Activated T-helper 1 cell treated with anti-CD3 and anti-CD28 coated beads, Interleukin-12 subunit alpha, Interleukin-12 subunit beta, Interleukin-2, Interleukin-4 antibody, amounts not matched to agents 30 ng/mL and 10 ng/mL and 1 ng/mL, durations not matched to agents 14 hours and 24 hours and 36 hours (primary cell): ENCODE measurements at regions not wholly inside any gene's neighbourhood (a gene's known extent, or its start where the extent isn't known, plus 50 kb on each side); places are given as distances from the start of the nearest gene placed in this dataset.

Experiments
- DNase-seq: peaks from one replicate; pipeline ENCODE4 v3.0.0; 2021; ENCODE audit warnings: low spot score
- H3K27ac Mint-ChIP-seq: one replicate; pipeline ENCODE4 v1.8.0; 2021; ENCODE audit warnings: mild to moderate bottlenecking, mixed read lengths
- H3K27me3 Mint-ChIP-seq: one replicate; pipeline ENCODE4 v1.8.0; 2022; ENCODE audit warnings: mild to moderate bottlenecking, moderate library complexity, mixed read lengths; ENCODE audit not compliant: insufficient read depth
- H3K36me3 Mint-ChIP-seq: one replicate; pipeline ENCODE4 v1.8.0; 2021; ENCODE audit warnings: low read depth, mixed read lengths
- H3K4me1 Mint-ChIP-seq: one replicate; pipeline ENCODE4 v1.8.0; 2021; ENCODE audit warnings: low read depth, mixed read lengths
- H3K4me3 Mint-ChIP-seq: one replicate; pipeline ENCODE4 v1.8.0; 2021; ENCODE audit warnings: mild to moderate bottlenecking, moderate library complexity, mixed read lengths
- H3K9me3 Mint-ChIP-seq: one replicate; pipeline ENCODE4 v1.8.0; 2021; ENCODE audit warnings: mixed read lengths
- intact Hi-C: fragments of 100-400 bp; cut with micrococcal nuclease; formaldehyde crosslinking; loops from one replicate; pipeline ENCODE4 v1.15.1; 2024

DNA sequence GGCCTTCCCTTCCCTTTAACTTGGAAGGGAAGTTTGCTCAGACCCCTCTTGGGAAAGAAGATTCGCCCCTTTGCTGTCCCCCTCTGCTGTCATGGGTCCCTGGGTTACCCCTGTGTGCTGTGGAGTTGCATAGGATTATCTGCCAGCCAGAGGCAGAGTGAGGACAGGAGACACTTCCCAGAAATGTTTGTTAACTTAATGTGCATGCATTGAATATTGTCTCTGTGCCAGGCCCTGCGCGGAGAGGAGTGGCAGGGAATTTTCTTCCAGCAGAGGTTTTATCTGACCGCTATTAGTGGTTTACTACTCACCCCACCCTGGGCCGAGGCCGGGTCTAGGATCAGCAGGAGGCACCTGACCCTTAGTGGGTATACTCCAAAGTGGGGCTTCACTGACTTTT lies 894.8 kb downstream of the TBC1D22A start:
- no peaks in the 10 kb centered on the region for H3K4me1 Mint-ChIP-seq
- intact Hi-C loops = no loop called here
- DNase-seq = no peak
- H3K9me3 Mint-ChIP-seq = peaks cover 7% of the 10 kb centered on the region
- no peaks in the 10 kb centered on the region for H3K27me3 Mint-ChIP-seq
- H3K4me3 Mint-ChIP-seq = no peak overlapping the region
- no peak overlapping the region for H3K27ac Mint-ChIP-seq
- no peaks in the 10 kb centered on the region for H3K36me3 Mint-ChIP-seq

GRCh38 chr22:47656806-47657205 lies 894.4 kb downstream of the TBC1D22A start:
- no peak overlapping the region for H3K27ac Mint-ChIP-seq
- H3K4me3 Mint-ChIP-seq = no peak overlapping the region
- H3K4me1 Mint-ChIP-seq = no peaks in the 10 kb centered on the region
- intact Hi-C loops = no loop called here
- H3K9me3 Mint-ChIP-seq = peaks cover 7% of the 10 kb centered on the region
- DNase-seq = no peak
- H3K27me3 Mint-ChIP-seq = no peaks in the 10 kb centered on the region
- no peaks in the 10 kb centered on the region for H3K36me3 Mint-ChIP-seq

- intact Hi-C loops = no loop called here
- no peaks in the 10 kb centered on the region for H3K4me1 Mint-ChIP-seq
- peaks cover 7% of the 10 kb centered on the region for H3K9me3 Mint-ChIP-seq
- no peak overlapping the region for H3K27ac Mint-ChIP-seq
- H3K27me3 Mint-ChIP-seq = no peaks in the 10 kb centered on the region
- DNase-seq = no peak
- H3K4me3 Mint-ChIP-seq = no peak overlapping the region
- H3K36me3 Mint-ChIP-seq = no peaks in the 10 kb centered on the region
Observed at GRCh38 chr22:47655930-47656329, 893.5 kb downstream of the TBC1D22A start.

- H3K27ac Mint-ChIP-seq = no peak overlapping the region
- H3K36me3 Mint-ChIP-seq = no peaks in the 10 kb centered on the region
- no peak for DNase-seq
- H3K27me3 Mint-ChIP-seq = no peaks in the 10 kb centered on the region
- no peak overlapping the region for H3K4me3 Mint-ChIP-seq
- H3K9me3 Mint-ChIP-seq = no peaks in the 10 kb centered on the region
- no peaks in the 10 kb centered on the region for H3K4me1 Mint-ChIP-seq
- intact Hi-C loops = no loop called here
Observed at GRCh38 chr22:47654922-47655491, 892.6 kb downstream of the TBC1D22A start.

DNA sequence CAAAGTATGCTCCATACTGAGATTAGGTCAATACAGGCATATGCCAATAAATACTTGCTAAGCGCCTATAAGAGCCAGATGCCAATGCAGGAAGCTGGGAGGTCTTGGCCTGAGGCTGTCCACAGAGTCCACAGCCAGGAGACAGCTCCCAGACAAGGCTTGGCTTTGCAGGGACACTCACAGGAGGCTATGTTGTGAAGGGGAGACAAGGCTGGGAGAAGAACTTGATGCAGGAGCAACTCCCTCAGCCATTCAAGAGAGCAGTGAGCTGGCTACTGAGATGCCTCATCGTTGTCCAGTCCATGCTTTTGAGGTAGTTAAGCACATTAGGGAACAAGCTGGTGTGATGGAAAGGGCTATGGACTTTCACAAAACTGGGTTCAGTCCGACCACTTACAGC lies 891.5 kb downstream of the TBC1D22A start:
- no peak for DNase-seq
- Mint-ChIP-seq H3K27ac (no peak overlapping the region), H3K4me1 (no peaks in the 10 kb centered on the region), H3K4me3 (no peak overlapping the region), H3K27me3 (no peaks in the 10 kb centered on the region), H3K36me3 (no peaks in the 10 kb centered on the region), H3K9me3 (no peaks in the 10 kb centered on the region)
- intact Hi-C loops = no loop called here

DNA sequence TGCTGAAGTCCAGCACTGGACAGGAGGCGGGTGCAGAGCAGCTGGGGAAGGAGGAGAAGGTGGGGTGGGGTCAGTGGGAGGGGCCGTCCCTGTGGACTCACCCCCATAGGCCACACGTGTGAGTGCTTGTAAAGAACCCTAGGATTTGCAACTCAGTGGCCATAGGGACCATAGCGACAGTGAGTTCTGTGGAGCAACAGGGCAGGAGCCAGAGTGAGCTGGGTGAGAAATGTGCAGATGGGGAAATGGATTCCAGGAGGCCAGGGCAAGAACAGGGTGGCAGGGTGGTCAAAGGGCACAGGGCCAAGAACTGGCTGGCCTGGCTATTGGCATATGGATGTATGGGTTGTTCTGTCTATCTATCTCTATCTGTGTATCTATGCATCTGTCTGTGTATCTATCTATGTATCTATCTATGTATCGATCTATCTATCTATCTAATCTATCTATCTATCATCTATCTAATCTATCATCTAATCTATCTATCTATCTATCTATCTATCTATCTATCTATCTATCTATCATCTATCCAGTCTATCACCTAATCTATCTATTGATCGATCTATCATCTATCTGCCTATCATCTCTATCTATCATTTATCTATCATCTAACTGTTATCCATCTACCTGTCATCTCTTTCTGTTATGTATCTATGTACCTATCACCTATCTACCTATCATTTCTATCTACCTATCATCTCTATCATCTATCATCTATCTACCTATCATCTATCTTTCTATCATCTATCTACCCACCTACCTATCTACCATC lies 889.0 kb downstream of the TBC1D22A start:
- Mint-ChIP-seq H3K27ac (no peak overlapping the region), H3K27me3 (no peaks in the 10 kb centered on the region), H3K4me1 (no peaks in the 10 kb centered on the region), H3K4me3 (no peak overlapping the region), H3K9me3 (no peaks in the 10 kb centered on the region), H3K36me3 (no peaks in the 10 kb centered on the region)
- no peak for DNase-seq
- intact Hi-C loops = no loop called here

DNA sequence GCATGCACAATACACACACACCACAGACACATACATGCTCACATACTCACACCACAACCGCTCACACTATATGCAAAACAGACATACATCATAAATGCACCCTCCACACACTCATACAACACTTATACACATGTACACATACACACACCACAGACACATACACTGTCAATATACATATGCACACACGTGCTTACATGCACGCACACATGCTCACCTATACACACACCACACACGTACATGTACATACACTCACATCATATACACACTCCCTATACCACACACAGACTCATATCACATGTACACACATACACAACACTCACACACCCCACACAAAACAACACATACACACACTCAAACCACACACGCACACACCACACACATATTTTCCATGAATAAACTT lies 885.3 kb downstream of the TBC1D22A start:
- H3K9me3 Mint-ChIP-seq = no peaks in the 10 kb centered on the region
- no peak overlapping the region for H3K4me3 Mint-ChIP-seq
- no peaks in the 10 kb centered on the region for H3K27me3 Mint-ChIP-seq
- H3K27ac Mint-ChIP-seq = no peak overlapping the region
- no peak for DNase-seq
- H3K4me1 Mint-ChIP-seq = no peaks in the 10 kb centered on the region
- intact Hi-C loops = loop anchor here (10.0 kb wide), 1 partner anchor 57 kb away; no protein-coding TSS in a partner anchor
- H3K36me3 Mint-ChIP-seq = no peaks in the 10 kb centered on the region

GRCh38 chr22:47647181-47647580 lies 884.7 kb downstream of the TBC1D22A start:
- H3K27ac Mint-ChIP-seq = no peak overlapping the region
- no peaks in the 10 kb centered on the region for H3K27me3 Mint-ChIP-seq
- H3K36me3 Mint-ChIP-seq = no peaks in the 10 kb centered on the region
- DNase-seq = no peak
- no peaks in the 10 kb centered on the region for H3K4me1 Mint-ChIP-seq
- intact Hi-C loops = loop anchor here (10.0 kb wide), 1 partner anchor 58 kb away; no protein-coding TSS in a partner anchor
- H3K9me3 Mint-ChIP-seq = no peaks in the 10 kb centered on the region
- no peak overlapping the region for H3K4me3 Mint-ChIP-seq

GRCh38 chr22:47645923-47646322 lies 883.5 kb downstream of the TBC1D22A start:
- H3K27ac Mint-ChIP-seq = no peak overlapping the region

DNA sequence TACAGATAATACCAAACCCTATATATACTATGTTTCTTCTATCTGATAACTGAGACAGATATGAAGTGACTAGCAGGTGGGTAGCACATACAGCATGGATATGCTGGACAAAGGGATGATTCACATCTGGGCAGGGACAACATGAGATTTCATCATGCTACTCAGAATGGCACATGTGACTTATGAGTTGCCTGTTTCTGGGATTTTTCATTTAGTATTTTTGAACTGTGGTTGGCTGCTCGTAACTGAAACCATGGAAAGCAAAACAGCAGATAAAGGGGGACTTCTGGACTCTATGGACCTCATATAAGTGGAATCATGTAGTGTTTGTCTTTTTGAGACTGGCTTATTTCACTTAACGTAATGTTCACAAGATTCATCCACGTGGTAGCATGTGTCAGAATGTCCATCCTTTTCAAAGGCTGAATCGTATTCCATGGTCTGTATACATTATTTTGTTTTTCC lies 883.0 kb downstream of the TBC1D22A start:
- H3K9me3 Mint-ChIP-seq = no peaks in the 10 kb centered on the region
- no peaks in the 10 kb centered on the region for H3K36me3 Mint-ChIP-seq
- intact Hi-C loops = loop anchor here (10.0 kb wide), 1 partner anchor 59 kb away; no protein-coding TSS in a partner anchor
- H3K27me3 Mint-ChIP-seq = no peaks in the 10 kb centered on the region
- H3K4me3 Mint-ChIP-seq = no peak overlapping the region
- no peak overlapping the region for H3K27ac Mint-ChIP-seq
- no peak for DNase-seq
- no peaks in the 10 kb centered on the region for H3K4me1 Mint-ChIP-seq

More at GRCh38 chr22:47645923-47646322, 883.5 kb downstream of the TBC1D22A start:
- no peaks in the 10 kb centered on the region for H3K9me3 Mint-ChIP-seq
- H3K4me3 Mint-ChIP-seq = no peak overlapping the region
- no peak for DNase-seq
- H3K27me3 Mint-ChIP-seq = no peaks in the 10 kb centered on the region
- intact Hi-C loops = loop anchor here (10.0 kb wide), 1 partner anchor 59 kb away; no protein-coding TSS in a partner anchor
- no peaks in the 10 kb centered on the region for H3K4me1 Mint-ChIP-seq
- H3K36me3 Mint-ChIP-seq = no peaks in the 10 kb centered on the region

- no peaks in the 10 kb centered on the region for H3K27me3 Mint-ChIP-seq
- H3K36me3 Mint-ChIP-seq = no peaks in the 10 kb centered on the region
- peaks cover 26% of the 10 kb centered on the region for H3K9me3 Mint-ChIP-seq
- DNase-seq = no peak
- no peaks in the 10 kb centered on the region for H3K4me1 Mint-ChIP-seq
- H3K27ac Mint-ChIP-seq = no peak overlapping the region
- intact Hi-C loops = no loop called here
- H3K4me3 Mint-ChIP-seq = no peak overlapping the region
Observed at GRCh38 chr22:47634347-47634746, 871.9 kb downstream of the TBC1D22A start.

- intact Hi-C loops = no loop called here
- no peak for DNase-seq
- Mint-ChIP-seq H3K9me3 (peaks cover 20% of the 10 kb centered on the region), H3K36me3 (no peaks in the 10 kb centered on the region), H3K27me3 (no peaks in the 10 kb centered on the region), H3K4me3 (no peak overlapping the region), H3K27ac (no peak overlapping the region), H3K4me1 (no peaks in the 10 kb centered on the region)
Observed at GRCh38 chr22:47633111-47633510, 870.7 kb downstream of the TBC1D22A start.

- no peak overlapping the region for H3K27ac Mint-ChIP-seq
- no peak for DNase-seq
- H3K27me3 Mint-ChIP-seq = no peaks in the 10 kb centered on the region
- peaks cover 16% of the 10 kb centered on the region for H3K9me3 Mint-ChIP-seq
- no peak overlapping the region for H3K4me3 Mint-ChIP-seq
- intact Hi-C loops = no loop called here
- no peaks in the 10 kb centered on the region for H3K36me3 Mint-ChIP-seq
- H3K4me1 Mint-ChIP-seq = no peaks in the 10 kb centered on the region
Observed at GRCh38 chr22:47632701-47633100, 870.3 kb downstream of the TBC1D22A start.
